ENCODE measurements at regions not wholly inside any gene's neighbourhood (a gene's known extent, or its start where the extent isn't known, plus 50 kb on each side); places are given as distances from the start of the nearest gene placed in this dataset.
"Not testable (repeated sequence)": the region's sequence is repeated elsewhere in the genome, so short reads cannot be mapped to it uniquely, and the experiment has no call there.

DNA sequence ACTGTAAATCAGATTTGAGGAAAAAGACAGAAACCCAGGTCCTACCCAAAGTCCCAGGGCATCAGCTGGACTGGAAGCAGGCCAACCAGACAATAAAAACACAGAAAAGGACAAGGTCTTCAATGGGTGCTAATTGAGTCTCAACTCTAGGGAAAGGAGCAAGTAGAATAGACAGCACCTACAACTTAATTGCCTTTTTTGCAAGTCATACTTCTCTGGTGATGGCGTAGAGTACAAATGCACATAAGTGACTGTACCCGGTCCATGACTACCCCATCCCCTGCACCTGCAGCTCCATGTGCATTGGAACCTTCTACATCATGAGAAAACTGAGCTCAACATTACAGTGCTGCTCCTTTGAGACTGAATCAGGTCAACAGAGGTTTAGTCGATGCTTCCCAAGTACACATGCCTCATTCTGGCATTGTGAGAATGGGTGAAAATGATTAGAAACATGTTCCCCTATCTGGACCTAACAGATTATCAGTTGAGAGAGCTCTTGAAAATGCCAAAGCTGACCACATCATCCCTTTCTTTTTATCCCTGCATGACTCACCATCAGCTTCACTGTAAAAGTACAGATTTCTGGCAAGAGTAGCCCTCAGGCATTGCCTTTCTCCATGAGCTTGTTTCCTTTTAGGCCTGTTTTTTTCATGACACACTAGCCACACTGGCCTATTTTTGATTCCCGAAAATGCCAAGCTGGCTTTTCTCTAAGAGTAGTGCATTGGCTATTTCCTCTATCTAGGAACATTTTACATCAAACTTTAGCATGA is 298.3 kb downstream of the HS3ST1 start:
- DNase-seq (ENCODE audit: low read depth, low spot score), result peak; percentile 23

DNA sequence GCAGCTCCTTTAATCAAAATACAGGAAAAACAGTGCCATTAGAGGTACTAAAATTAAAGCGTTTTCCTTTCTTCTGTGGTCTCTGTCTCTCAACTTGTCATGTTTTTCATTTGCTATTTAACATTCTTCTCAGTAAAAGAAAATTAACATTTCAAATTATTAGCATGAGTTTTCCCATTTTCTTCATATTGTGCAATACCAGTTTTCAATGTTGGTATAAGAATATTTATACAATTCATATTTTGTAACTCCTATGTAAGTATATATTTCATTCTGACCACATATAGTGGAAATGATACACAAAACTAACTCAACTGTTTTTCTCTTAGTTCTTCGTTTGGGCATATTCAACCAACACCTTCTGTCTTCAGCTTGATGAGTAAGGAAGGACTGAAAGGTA is 308.3 kb downstream of the HS3ST1 start:
- DNase-seq (ENCODE audit: low read depth, low spot score), result no peak

DNA sequence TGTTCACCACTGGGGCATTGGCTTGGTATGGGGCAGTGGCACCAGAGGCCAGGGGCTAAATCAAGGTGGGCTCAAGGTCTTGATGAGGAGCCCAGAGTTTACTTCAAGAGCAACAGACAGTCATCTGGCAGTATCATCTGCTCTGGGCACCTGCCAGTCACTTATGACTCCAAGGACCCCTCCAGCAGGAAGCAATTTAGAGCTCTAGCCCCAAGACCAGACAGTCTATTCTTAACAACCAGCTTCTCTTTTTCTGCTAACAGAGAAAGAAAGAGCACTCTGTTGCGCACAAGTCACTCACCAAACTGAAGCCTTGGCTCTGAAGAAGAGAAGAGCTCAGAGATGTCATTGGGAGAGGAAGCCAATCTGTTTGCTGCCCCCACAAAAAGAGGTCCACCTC is 309.2 kb downstream of the HS3ST1 start:
- no peak for DNase-seq (ENCODE audit: low read depth, low spot score)

DNA sequence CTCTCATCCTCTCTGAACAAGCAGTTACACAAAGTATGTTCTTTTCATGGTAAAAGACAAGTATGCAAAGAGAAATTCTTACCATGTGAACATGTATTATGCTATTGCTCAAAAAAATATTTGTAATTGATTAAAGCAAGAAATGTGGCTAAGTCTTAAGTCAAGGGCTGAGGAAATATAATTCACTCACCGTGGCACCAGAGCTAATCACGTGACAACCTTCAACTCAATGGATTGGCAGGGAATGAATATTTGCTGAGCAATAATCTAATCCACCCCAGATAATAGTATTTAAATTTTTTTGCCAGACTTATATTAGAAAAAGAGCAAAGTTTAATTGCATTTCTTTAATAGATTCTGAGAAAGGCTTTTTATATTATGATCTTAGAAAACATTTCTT is 310.2 kb downstream of the HS3ST1 start:
- no peak for DNase-seq (ENCODE audit: low read depth, low spot score)

DNA sequence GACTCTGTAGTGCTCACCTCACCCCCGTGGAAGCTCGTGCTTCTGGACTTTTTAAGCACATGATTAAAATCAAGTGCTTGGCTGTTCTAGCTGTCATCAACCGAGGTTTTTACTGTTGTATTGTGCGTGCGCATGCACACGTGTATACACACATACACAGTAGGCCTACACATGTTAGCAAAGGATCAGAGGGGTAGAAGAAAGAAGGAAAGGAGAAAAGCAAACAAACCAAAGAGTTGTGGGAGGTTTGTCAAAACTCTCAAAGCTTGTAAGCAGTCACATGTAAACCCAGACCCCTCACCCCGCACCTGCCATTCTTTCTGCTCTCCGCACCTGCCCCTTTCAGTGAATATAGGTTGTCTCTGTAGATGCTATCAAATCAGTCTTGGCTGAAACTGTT is 311.8 kb downstream of the HS3ST1 start:
- no peak for DNase-seq (ENCODE audit: low read depth, low spot score)

DNA sequence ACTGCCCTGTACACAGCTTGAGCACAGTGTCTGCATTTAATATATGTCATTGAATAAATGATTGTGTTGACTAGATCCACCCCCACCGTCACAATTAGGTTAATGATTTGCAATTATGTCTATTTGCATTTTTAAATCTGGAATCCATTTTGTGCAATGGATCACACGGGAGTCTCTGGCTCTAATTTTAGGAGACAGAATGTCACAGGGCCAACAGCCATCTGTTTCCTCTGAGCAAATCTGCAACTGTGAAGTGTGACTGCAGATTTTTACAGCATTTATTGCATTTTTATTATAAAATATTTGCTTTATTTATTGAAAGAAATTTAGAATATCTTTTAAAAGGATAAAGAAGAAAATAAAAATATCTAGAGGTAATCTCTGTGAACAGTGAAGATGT is 316.8 kb downstream of the HS3ST1 start:
- DNase-seq (ENCODE audit: low read depth, low spot score), result no peak

DNA sequence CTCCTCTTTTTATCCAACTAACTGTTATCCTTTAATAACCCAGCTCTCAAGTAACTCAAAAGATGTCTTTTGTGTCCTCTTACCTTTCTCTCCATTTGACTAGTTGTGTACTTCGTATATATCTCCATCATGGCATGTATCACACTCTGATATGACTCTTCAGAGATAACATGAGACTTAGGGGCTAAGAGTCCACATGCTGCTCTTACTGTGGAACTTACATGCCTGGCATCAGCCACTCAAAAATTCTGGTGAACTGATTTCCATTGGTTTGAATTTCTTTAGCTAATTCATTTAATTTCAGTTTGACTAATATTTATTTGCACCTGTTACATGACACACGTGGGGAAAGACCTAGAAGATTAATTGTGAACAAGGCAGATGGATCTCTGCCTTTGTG is 317.3 kb downstream of the HS3ST1 start:
- DNase-seq (ENCODE audit: low read depth, low spot score), result no peak

DNA sequence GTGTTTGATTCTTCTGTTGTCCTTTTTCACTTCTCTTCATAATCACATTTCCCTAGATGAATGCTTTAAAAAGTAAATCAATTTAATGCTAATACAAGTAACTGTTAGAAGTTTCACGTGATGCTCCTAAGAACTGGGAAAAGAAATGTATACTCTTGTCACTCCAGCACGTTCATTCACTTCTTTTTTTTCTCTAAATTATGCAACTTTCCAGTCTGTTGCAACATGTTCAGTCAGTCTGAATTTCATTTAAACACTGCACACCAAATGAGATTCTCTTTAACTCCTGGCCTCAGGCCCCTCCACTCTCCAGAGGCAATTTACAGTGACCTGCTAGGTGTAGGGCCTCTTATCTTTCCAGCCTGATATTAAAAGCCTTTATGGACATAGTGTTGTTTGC is 321.9 kb downstream of the HS3ST1 start:
- DNase-seq (ENCODE audit: low read depth, low spot score), result no peak

DNA sequence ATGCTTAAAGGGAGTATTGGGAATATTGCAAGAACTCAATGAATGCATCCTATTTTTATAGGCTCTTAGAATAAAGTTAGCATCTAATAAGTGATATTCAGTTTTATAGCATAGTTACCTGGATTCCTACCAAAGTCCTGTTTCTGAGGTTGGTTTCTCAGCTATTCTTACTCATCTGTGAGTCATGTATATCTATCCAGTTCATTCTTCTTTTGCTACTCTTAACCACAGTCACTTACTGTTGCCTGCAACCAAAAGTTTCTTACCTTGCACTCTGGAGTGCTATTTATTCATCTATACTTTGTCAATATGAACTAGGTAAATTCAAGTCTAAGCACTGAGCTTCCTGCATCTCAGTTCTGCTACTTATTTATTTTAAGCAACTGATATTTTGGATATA is 322.5 kb downstream of the HS3ST1 start:
- DNase-seq (ENCODE audit: low read depth, low spot score), result no peak

DNA sequence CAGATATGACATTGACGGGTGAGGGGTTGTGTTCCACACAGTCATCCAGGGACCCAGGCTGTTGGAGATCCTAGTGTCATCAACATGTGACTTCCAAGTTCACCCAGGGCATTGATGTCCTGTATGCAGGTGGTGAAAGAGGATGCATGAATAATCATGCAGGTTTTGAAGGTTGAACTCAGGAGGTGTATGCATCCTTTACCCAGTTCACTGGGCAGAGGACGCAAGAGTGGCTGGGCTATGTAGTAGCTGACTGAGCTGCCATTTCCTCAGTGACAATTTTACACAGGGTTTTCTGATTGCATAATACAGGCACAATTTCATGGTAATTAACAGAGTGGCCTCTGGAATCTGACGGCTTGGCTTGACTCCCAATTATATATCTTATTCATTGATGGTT is 323.0 kb downstream of the HS3ST1 start:
- DNase-seq (ENCODE audit: low read depth, low spot score), result no peak

DNA sequence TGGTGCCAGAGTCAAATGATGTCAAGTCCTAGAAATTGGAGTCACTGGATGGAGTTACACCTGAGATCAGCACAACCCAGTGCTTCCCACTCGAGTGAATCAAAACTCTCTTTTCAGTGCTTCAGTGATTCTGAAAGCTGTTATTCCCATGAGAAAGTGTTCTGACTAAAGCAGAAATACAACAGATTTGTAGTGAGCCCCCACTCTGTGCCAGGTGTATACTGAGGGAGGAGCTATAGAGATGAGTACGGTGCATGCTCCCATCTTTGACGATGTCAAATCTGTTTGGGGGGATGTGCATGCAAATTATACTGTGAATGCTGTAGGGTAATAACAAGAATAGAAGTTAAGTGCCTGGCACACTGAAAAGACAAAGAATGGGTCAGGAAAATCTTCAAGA is 330.2 kb downstream of the HS3ST1 start:
- DNase-seq (ENCODE audit: low read depth, low spot score), result no peak

DNA sequence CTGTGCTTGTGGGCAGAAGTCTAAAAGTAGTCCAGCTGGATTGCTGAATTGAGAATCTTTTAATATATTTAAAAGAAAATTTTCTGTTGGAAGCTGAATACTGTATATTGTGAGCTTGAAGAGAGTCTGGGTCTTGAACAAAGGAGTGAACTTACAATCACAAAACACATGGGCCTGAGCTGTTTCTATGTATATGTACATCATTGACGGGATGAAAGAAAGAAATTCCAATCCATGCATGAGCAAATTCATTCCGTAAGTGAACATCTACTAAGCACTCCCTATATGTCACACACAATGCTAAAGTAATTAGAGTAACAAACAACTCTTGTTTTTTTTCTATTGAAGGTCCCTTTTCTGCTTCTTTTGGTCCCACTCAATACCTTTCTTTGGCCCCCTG is 331.0 kb downstream of the HS3ST1 start:
- DNase-seq (ENCODE audit: low read depth, low spot score), result no peak

DNA sequence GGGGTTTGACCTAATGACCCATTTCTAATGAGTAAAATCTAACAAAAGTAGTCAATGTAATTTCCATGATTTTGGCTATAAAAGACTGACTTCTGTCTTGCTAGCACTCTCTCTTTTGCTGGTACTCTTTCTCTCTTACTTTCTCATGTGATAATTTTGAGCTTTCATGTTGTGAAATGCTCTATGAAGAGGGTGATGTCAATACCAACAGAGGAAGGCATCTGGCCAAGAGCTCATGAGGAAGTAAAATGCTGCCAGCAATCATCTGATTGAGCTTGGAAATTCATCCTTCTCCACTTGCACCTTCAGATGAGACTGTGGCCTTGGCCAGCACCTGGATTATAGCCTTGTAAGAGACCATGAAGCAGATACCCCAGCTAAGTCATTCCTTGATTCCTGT is 347.7 kb downstream of the HS3ST1 start:
- no peak for DNase-seq (ENCODE audit: low read depth, low spot score)

DNA sequence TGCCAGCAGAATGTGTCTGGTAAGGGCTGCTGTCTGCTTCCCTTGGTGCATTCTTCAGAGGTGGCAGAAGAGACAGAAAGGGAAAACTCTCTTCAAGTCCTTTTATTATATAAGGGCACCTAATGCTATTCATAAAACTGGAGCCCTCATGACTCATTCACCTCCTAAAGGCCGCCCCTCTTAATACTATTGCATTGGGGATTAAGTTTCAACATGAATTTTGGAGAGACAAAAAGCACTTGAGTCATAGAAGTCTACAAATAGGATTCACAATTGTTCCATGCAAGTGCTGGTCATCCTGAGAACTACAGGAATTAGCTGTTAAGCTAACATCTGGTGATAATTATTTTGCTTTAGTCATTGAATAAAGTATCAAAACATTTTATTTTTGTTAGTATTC is 349.5 kb downstream of the HS3ST1 start:
- DNase-seq (ENCODE audit: low read depth, low spot score), result no peak

DNA sequence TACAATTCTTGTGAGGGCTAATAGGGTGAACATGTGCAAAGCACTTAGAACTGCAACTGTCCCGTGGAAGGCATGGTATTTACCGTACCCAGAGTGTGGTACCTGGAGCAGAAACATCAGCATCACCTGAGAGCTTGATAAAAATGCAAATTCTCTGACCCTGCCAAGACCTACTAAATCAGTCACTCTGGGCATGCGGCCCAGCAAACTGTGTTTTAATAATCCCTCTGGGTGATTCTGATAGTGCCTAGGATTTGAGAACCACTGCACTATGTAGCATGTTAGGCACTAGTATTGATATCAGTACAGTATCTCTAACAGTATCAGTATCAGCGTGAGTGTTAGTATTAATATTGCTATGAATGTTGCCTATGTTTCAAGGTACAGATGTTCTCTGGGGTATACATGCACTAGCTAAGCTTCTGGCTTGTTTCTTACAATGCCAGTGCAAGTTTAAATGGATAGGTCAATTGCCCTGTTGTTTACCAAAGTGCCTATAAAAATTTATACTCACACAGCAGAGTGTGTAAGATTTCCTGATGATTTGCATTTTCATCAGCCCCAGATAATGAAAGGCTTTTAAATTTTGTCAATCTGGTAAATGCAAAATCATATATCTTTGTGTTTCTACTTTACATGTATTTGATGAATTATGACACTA is 354.0 kb downstream of the HS3ST1 start:
- no peak for DNase-seq (ENCODE audit: low read depth, low spot score)

DNA sequence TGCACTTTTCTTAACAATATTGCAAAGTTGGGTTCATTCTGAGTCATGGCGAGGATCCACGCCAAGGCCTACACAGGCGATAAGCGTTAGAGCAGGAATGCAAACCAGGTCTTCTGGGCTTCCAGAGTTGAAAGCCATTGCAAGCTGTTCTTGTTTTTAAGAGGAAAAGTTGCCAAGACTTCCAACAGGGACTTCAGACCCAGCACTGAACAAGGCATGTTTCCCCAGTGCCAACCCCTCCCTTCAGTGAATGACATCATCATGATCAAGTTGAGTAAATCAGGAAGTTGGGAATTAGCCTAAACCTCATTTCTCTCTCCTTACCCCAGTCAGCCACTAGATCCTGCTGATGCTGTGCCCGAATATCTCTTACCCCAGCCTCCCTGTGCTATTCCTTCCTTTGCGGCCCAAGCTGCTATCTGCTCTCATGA is 355.1 kb downstream of the HS3ST1 start:
- DNase-seq (ENCODE audit: low read depth, low spot score), result peak; percentile 70

DNA sequence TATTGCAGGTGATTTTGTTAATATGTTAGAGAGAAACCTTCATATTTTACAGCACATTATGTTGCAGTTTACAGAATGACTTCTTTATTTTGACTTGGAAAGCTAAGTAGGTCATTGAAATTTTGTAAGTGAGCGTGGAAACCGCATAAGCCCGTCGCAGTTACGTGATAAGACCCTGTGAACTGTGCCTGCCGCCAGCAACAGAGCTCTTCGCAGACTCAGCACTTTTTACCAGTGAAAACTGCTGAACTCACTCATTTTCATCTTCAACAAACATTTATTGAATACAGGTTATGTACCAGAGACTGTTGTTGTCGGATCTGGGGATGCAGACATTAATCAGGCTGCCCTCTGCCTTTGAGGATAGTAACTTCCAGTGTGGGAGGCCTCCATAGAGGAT is 355.7 kb downstream of the HS3ST1 start:
- DNase-seq (ENCODE audit: low read depth, low spot score), result no peak

DNA sequence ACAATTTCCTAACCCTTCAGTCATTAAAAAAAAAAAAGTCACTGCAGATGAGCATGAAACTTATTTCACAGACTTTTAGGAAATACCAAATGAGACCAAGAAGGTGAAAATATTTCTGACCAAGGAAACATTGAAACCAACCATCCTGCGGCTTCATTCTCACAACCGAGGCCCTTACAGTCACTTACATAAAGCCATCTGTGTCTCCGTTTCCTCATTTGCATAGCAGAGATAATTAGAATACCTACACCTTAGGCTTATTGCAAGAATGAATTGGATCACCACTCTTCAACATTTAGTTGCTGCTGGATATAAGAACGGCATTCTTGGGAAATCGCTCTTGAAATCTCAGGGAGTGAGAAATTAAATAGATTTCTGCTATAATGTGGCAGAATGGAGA is 356.2 kb downstream of the HS3ST1 start:
- DNase-seq (ENCODE audit: low read depth, low spot score), result no peak

DNA sequence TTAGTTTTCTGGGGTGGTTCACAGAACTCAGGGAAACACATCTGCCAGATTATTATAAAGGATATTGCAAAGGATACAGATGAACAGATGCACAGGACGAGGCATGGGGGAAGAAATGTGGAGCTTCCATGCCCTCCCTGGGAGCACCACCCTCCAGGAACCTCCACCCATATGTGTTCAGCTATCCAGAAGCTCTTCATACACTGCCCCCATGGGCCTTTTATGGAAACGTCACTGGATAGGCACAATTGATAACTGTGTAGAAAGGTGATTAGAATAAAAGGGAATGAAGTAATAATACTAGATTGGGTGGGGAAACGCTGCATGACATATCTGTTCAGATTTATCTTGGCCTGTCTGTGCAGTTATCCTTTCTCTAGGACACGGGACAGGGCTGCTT is 357.9 kb downstream of the HS3ST1 start:
- DNase-seq (ENCODE audit: low read depth, low spot score), result no peak

DNA sequence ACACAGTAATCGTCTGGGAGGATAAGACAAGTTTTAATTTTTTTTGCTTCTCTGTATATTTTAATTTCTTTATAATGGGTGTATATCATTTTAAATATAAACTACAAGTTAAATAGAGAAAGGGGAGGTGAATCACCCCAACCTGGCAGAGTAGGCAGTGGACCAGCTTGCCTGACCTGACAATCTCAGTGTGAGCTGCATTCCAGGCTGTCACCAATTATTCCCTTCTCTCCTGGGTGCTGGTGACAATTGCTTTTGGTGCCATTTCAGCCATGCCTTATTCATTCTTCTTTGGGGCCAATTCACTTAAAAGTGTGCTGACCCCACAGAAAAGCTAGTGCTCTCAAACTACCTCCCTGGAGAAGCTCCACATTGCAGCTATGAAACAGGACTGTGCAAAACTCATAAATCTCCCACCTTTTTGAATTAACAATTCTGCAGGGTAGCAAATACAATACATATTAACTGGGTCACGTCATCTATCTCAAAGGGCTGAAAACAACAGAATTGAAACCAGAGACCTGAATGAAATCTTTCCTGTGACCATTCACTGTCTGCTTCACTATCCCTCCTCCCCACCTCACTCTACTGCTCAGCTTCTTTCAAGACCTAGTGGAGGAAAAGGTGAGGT is 359.0 kb downstream of the HS3ST1 start:
- no peak for DNase-seq (ENCODE audit: low read depth, low spot score)

DNA sequence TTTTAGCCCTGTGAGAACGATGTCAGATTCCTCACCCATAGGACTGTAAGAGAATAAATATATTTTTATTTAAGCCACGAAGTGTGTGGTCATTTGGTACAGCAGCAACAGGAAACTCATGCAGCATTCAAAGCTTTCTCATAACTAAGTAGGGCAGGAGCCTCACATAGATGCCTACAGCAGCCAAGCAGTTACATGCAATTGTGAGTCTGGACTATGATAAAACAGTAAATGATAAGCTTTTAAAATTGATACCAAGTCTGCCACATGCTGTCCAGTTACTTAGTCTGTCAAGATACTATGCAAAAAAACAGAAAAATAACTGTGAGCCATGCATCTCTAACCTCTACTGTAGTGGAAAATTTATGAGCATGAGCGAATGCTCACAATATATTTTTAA is 359.6 kb downstream of the HS3ST1 start:
- no peak for DNase-seq (ENCODE audit: low read depth, low spot score)

DNA sequence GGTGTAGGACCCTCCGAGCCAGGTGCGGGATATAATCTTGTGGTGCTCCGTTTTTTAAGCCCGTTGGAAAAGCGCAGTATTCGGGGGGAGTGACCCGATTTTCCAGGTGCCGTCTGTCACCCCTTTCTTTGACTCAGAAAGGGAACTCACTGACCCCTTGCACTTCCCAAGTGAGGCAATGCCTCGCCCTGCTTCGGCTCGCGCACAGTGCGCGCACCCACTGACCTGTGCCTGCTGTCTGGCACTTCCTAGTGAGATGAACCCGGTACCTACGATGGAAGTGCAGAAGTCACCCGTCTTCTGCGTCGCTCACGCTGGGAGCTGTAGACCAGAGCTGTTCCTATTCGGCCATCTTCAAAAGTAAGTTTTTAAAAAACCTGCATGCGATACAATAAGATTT is 362.1 kb downstream of the HS3ST1 start:
- not testable (repeated sequence) for DNase-seq (ENCODE audit: low read depth, low spot score)

DNA sequence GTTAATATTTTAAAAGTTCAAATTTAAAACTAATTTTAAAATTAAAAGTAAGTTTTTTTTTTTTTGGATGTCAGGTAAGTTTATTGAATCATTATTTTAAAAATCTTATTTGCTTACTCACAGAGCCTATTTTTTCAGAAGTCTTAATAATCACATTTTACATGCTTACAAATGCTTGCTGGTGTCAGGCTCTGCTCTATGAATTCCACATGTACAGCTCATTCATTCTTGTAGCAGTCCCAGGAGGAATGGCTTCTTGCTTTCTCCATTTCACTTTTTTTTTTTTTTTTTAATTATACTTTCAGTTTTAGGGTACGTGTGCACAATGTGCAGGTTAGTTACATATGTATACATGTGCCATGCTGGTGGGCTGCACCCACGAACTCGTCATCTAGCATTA is 368.1 kb downstream of the HS3ST1 start:
- DNase-seq (ENCODE audit: low read depth, low spot score), result not testable (repeated sequence)

Data from smooth muscle cell of the brain vasculature (primary cell).